Esophagus muscularis mucosa (tissue), 4 donors: ENCODE measurements at regions not wholly inside any gene's neighbourhood (a gene's known extent, or its start where the extent isn't known, plus 50 kb on each side); places are given as distances from the start of the nearest gene placed in this dataset.

Experiments
- DNase-seq: peaks from one replicate; pipeline ENCODE4 v3.0.0-alpha.2; 2017; ENCODE audit errors: extremely low spot score
- H3K27ac ChIP-seq, 4 donors: fragments of 200-600 bp; sonication (generic); replicated peaks in 1 of 4; 1 replicate in 3 of 4; 2 replicates in 1 of 4; pipeline ENCODE4 v1.5.1; 2016 to 2019; ENCODE audit warnings: mild to moderate bottlenecking in 1 of 4
- H3K27me3 ChIP-seq, 4 donors: fragments of 200-600 bp; sonication (generic); one replicate each; pipeline versions ENCODE4 v1.5.1 to v1.6.0; 2016 to 2019
- H3K36me3 ChIP-seq, 4 donors: fragments of 200-600 bp; sonication (generic); one replicate each; pipeline ENCODE4 v1.5.1; 2016 to 2019
- H3K4me1 ChIP-seq, 4 donors: fragments of 200-600 bp; sonication (generic); one replicate each; pipeline ENCODE4 v1.5.1; 2016 to 2019
- H3K4me3 ChIP-seq, 4 donors: fragments of 200-600 bp; sonication (generic); 1 replicate in 2 of 4; 2 replicates in 2 of 4; pipeline ENCODE4 v1.5.1; 2016 to 2019; ENCODE audit warnings: mild to moderate bottlenecking in 4 of 4, moderate library complexity in 1 of 4
- H3K9me3 ChIP-seq, 4 donors: fragments of 200-600 bp; sonication (generic); 1 replicate in 3 of 4; 2 replicates in 1 of 4; pipeline ENCODE4 v1.5.1; 2016 to 2019
- CTCF ChIP-seq, 3 experiments: fragments of 200-600 bp in 2 of 3; fragments of 450-650 bp in 1 of 3; sonication (generic) in 2 of 3; IDR thresholded peaks; one replicate each; pipeline ENCODE4 v1.5.1; 2017 to 2019; ENCODE audit warnings: antibody characterized with exemption in 3 of 3, mild to moderate bottlenecking in 2 of 3, moderate library complexity in 1 of 3
- EP300 ChIP-seq: sonication (generic); formaldehyde crosslinking; IDR thresholded peaks from one replicate; pipeline ENCODE4 v1.6.1; 2017; ENCODE audit warnings: antibody characterized with exemption
- POLR2A ChIP-seq: fragments of 450-650 bp; IDR thresholded peaks from one replicate; pipeline ENCODE4 v1.6.1; 2017; ENCODE audit warnings: antibody characterized with exemption, moderate library complexity, mild to moderate bottlenecking, low read depth
- POLR2AphosphoS5 ChIP-seq, 2 donors: sonication (generic); formaldehyde crosslinking; IDR thresholded peaks; one replicate each; pipeline ENCODE4 v1.6.1; 2017; ENCODE audit warnings: antibody characterized with exemption in 2 of 2
- whole genome bisulfite sequencing: methylation state at CpG from one replicate; pipeline ENCODE4 v1.1.5; 2018; 5-methylcytosine and 5-hydroxymethylcytosine counted together
- intact Hi-C: fragments of 100-400 bp; cut with DNase I; formaldehyde crosslinking; loops from one replicate; pipeline ENCODE4 v1.15.1; 2023

GRCh38 chr18:46282646-46283045 is 178.5 kb downstream of the HAUS1 start:
- intact Hi-C loops: loop anchor here (2.0 kb wide), 1 partner anchor 376 kb away; no protein-coding TSS in a partner anchor
- no peaks in the 10 kb centered on the region for H3K9me3 ChIP-seq

GRCh38 chr18:46283268-46283667 is 179.1 kb downstream of the HAUS1 start:
- Histone ChIP-seq H3K4me1 (peaks cover 2 to 9% (median 6%) of the 10 kb centered on the region in 4 donors), H3K27ac (no peak overlapping the region), H3K27me3 (no peaks in the 10 kb centered on the region), H3K36me3 (no peaks in the 10 kb centered on the region), H3K4me3 (no peak overlapping the region), H3K9me3 (no peaks in the 10 kb centered on the region)
- WGBS: 79% methylated on average over 7 of the region's 7 CpGs
- TF ChIP-seq POLR2AphosphoS5 (IDR thresholded peaks at IDR 0.05) (no peak), CTCF (IDR thresholded peaks at IDR 0.05) (no peak), POLR2A (no peak), EP300 (no peak)
- no peak for DNase-seq
- intact Hi-C loops: loop anchor here (2.0 kb wide), 1 partner anchor 376 kb away; no protein-coding TSS in a partner anchor

More at GRCh38 chr18:46282646-46283045, 178.5 kb downstream of the HAUS1 start:
- 89% methylated on average over 7 of the region's 7 CpGs for WGBS
- Histone ChIP-seq H3K27ac (no peak overlapping the region), H3K4me3 (no peak overlapping the region), H3K4me1 (peaks cover 6 to 9% (median 7%) of the 10 kb centered on the region in 4 donors), H3K27me3 (no peaks in the 10 kb centered on the region), H3K36me3 (no peaks in the 10 kb centered on the region)
- no peak for TF ChIP-seq POLR2AphosphoS5 (IDR thresholded peaks at IDR 0.05)
- TF ChIP-seq CTCF (IDR thresholded peaks at IDR 0.05): no peak
- TF ChIP-seq POLR2A: no peak
- DNase-seq: no peak

GRCh38 chr18:46283895-46284295 is 179.7 kb downstream of the HAUS1 start:
- no peaks in the 10 kb centered on the region for H3K36me3 ChIP-seq
- WGBS: 64% methylated on average over 4 of the region's 4 CpGs
- TF ChIP-seq EP300 (no peak), CTCF (IDR thresholded peaks at IDR 0.05) (no peak), POLR2AphosphoS5 (IDR thresholded peaks at IDR 0.05) (no peak), POLR2A (no peak)
- no peaks in the 10 kb centered on the region for H3K27me3 ChIP-seq
- no peak for DNase-seq
- peaks cover 0 to 6% (median 6%) of the 10 kb centered on the region in 4 donors for H3K4me1 ChIP-seq
- H3K4me3 ChIP-seq: no peak overlapping the region
- no peaks in the 10 kb centered on the region for H3K9me3 ChIP-seq
- no peak overlapping the region for H3K27ac ChIP-seq
- intact Hi-C loops: loop anchor here (2.0 kb wide), 1 partner anchor 375 kb away; no protein-coding TSS in a partner anchor

GRCh38 chr18:46289463-46289862 is 185.3 kb downstream of the HAUS1 start:
- WGBS: 97% methylated on average over 3 of the region's 3 CpGs
- no peak for TF ChIP-seq POLR2A
- TF ChIP-seq POLR2AphosphoS5 (IDR thresholded peaks at IDR 0.05): no peak
- TF ChIP-seq CTCF (IDR thresholded peaks at IDR 0.05): no peak
- no peak for TF ChIP-seq EP300

GRCh38 chr18:46289931-46290330 is 185.7 kb downstream of the HAUS1 start:
- intact Hi-C loops: no loop called here
- no peaks in the 10 kb centered on the region for H3K9me3 ChIP-seq

More at GRCh38 chr18:46289463-46289862, 185.3 kb downstream of the HAUS1 start:
- Histone ChIP-seq H3K27ac (no peak overlapping the region), H3K4me1 (no peaks in the 10 kb centered on the region), H3K4me3 (no peak overlapping the region), H3K27me3 (no peaks in the 10 kb centered on the region), H3K36me3 (no peaks in the 10 kb centered on the region), H3K9me3 (no peaks in the 10 kb centered on the region)
- no peak for DNase-seq
- intact Hi-C loops: no loop called here

More at GRCh38 chr18:46289931-46290330, 185.7 kb downstream of the HAUS1 start:
- Histone ChIP-seq H3K4me1 (no peaks in the 10 kb centered on the region), H3K27me3 (no peaks in the 10 kb centered on the region), H3K4me3 (no peak overlapping the region), H3K36me3 (no peaks in the 10 kb centered on the region), H3K27ac (no peak overlapping the region)
- DNase-seq: no peak
- no peak for TF ChIP-seq POLR2A
- no peak for TF ChIP-seq EP300
- TF ChIP-seq CTCF (IDR thresholded peaks at IDR 0.05): no peak
- no peak for TF ChIP-seq POLR2AphosphoS5 (IDR thresholded peaks at IDR 0.05)
- 80% methylated on average over 4 of the region's 4 CpGs for WGBS
